H4 (cell line): ENCODE measurements at regions not wholly inside any gene's neighbourhood (a gene's known extent, or its start where the extent isn't known, plus 50 kb on each side); places are given as distances from the start of the nearest gene placed in this dataset.

ENCODE experiments used
- DNase-seq: peaks from one replicate; pipeline ENCODE4 v3.0.0-alpha.2; 2015; ENCODE audit warnings: low spot score

GRCh38 chr4:164488114-164488513 lies 265.8 kb upstream of the SMIM31 start:
- DNase-seq = no peak

- DNase-seq = no peak
Observed at GRCh38 chr4:164501074-164501473, 252.9 kb upstream of the SMIM31 start.

GRCh38 chr4:164503874-164504273 lies 250.1 kb upstream of the SMIM31 start:
- no peak for DNase-seq

GRCh38 chr4:164508097-164508496 lies 245.8 kb upstream of the SMIM31 start:
- DNase-seq = no peak

GRCh38 chr4:164508771-164509170 lies 245.2 kb upstream of the SMIM31 start:
- no peak for DNase-seq

GRCh38 chr4:164509951-164510350 lies 244.0 kb upstream of the SMIM31 start:
- no peak for DNase-seq

- DNase-seq = no peak
Observed at GRCh38 chr4:164512124-164512523, 241.8 kb upstream of the SMIM31 start.

GRCh38 chr4:164514765-164515164 lies 239.2 kb upstream of the SMIM31 start:
- DNase-seq = no peak

- no peak for DNase-seq
Observed at GRCh38 chr4:164524789-164525188, 229.1 kb upstream of the SMIM31 start.

GRCh38 chr4:164526933-164527583 lies 226.9 kb upstream of the SMIM31 start:
- DNase-seq = no peak

GRCh38 chr4:164529058-164529457 lies 224.9 kb upstream of the SMIM31 start:
- DNase-seq = no peak

GRCh38 chr4:164529486-164529885 lies 224.4 kb upstream of the SMIM31 start:
- no peak for DNase-seq

- no peak for DNase-seq
Observed at GRCh38 chr4:164531336-164531735, 222.6 kb upstream of the SMIM31 start.

- peak; percentile 16 for DNase-seq
Observed at GRCh38 chr4:164536814-164537213, 217.1 kb upstream of the SMIM31 start.

- DNase-seq = no peak
Observed at GRCh38 chr4:164538097-164538496, 215.8 kb upstream of the SMIM31 start.

GRCh38 chr4:164540987-164541386 lies 212.9 kb upstream of the SMIM31 start:
- DNase-seq = no peak

GRCh38 chr4:164542431-164542830 lies 211.5 kb upstream of the SMIM31 start:
- no peak for DNase-seq

GRCh38 chr4:164550989-164551712 lies 202.8 kb upstream of the SMIM31 start:
- no peak for DNase-seq

GRCh38 chr4:164551713-164552040 lies 202.3 kb upstream of the SMIM31 start:
- no peak for DNase-seq

GRCh38 chr4:164571593-164572390 lies 182.1 kb upstream of the SMIM31 start:
- DNase-seq = no peak

GRCh38 chr4:164572877-164573279 lies 181.1 kb upstream of the SMIM31 start:
- DNase-seq = no peak

GRCh38 chr4:164575861-164576260 lies 178.1 kb upstream of the SMIM31 start:
- DNase-seq = no peak
